IPS-NIHi11 (cell line): ENCODE measurements at regions not wholly inside any gene's neighbourhood (a gene's known extent, or its start where the extent isn't known, plus 50 kb on each side); places are given as distances from the start of the nearest gene placed in this dataset.
"Not testable (repeated sequence)": the region's sequence is repeated elsewhere in the genome, so short reads cannot be mapped to it uniquely, and the experiment has no call there.

Experiments used
- DNase-seq: peaks from one replicate; pipeline ENCODE4 v3.0.0; 2012; ENCODE audit warnings: mixed read lengths, low spot score

GRCh38 chr6:6724539-6725467 lies 136.3 kb downstream of the LY86 start:
- DNase-seq = peak; percentile 76

DNA sequence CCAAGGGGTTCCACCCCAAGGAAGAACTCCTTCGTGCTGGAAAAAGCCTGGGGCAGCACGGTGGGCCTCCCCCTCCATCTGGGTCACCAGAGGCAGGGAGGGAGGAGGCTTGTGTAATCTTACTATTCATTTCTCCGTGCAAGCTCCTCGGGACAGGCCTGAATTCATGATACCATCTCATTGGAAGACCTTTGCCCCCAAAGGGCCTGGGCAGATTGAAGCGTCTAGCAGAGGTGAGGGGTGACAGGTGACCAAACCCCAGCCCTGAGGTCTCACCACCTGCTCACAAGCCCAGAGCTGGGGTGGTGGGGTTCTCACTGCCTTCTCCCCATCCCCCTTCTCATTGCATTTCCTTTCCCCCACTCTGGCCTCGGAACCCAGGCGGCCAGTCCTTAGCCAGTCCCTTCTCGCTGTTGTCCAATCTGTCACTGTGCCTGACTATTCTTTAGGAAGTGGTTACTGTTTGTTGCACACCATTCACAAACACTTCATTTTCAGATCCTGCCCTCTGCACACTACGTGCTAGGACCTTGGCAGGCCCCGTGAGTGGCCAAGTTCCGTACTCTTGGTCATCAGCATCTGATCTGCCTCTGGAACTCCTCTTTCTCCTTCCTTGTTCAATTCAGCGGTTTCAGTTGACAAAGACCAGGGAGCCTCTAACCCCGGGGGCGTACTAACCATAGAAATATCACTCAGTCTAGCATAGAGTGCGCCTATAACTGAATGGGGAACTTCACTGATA lies 137.1 kb downstream of the LY86 start:
- no peak for DNase-seq

DNA sequence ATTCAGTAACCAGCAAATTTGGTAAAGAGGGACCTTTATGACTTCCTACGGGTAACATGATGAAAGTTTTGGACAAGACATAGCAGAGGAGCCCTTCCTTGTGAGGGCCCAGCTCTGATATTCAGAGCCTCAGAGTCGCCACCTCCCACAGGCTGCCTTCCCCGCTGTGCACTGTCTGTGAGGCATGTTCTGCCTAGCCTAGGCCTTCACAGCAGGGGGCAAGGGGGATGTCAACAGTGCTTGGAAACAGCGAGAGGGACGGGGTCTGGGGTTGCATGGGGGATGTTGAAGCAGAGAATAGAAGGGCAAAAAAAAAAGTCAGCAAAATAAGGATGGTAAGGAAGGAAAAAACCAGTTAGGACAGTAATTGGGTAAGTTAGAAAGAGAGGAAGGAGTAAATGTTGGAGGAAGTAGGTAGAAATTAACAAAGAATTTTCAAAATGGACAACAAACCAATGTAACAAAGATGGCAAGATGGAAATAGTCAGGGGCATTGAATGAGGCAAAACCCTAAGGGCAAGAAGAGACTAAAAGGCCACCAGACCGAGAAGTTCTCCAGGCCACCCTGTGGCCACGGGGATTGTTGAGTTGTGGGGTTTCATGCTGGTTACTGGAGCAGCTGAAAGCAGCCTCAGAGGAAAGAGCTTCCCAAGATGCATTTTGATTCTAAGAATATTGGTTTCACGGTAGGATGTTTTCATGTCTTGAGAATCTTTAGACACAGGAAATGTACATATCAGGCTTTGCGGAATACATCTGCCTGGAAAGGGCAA lies 139.8 kb downstream of the LY86 start:
- no peak for DNase-seq

DNA sequence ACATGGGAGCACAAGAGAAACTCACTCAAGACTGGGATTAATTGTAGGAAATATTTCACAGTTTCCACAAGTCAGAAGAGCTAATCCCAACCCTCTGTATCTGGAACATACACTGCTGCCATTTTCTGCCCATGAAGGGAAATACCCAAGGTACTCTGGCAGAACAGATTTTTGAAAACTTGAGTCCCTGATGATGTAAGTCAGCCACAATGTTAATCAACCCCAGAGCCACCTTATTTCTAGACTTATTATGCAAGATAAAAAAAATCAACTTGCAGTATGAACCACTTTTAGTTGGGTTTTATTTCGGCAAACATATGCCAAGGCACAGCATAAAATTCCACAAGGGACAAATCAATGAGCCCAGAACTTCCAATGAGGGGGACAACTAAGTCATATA lies 141.5 kb downstream of the LY86 start:
- no peak for DNase-seq

DNA sequence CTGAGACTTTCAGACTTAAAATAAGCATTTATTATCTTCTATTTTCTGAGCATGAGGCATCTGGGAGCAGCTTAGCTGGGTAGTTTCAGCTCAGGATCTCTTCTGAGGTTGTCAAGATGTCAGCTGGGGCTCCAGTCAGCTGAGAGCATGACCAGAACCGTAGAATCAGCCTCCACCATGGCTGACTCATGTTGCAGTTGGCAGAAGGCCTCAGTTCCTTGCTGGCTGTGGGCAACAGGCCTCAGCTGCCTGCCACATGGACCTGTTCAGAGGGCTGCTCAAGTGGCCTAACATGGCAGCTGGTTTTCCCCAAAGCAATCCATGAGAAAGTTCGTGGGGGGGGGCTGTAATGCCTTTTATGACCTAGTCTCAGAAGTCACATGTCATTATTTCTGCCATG lies 142.3 kb downstream of the LY86 start:
- no peak for DNase-seq

DNA sequence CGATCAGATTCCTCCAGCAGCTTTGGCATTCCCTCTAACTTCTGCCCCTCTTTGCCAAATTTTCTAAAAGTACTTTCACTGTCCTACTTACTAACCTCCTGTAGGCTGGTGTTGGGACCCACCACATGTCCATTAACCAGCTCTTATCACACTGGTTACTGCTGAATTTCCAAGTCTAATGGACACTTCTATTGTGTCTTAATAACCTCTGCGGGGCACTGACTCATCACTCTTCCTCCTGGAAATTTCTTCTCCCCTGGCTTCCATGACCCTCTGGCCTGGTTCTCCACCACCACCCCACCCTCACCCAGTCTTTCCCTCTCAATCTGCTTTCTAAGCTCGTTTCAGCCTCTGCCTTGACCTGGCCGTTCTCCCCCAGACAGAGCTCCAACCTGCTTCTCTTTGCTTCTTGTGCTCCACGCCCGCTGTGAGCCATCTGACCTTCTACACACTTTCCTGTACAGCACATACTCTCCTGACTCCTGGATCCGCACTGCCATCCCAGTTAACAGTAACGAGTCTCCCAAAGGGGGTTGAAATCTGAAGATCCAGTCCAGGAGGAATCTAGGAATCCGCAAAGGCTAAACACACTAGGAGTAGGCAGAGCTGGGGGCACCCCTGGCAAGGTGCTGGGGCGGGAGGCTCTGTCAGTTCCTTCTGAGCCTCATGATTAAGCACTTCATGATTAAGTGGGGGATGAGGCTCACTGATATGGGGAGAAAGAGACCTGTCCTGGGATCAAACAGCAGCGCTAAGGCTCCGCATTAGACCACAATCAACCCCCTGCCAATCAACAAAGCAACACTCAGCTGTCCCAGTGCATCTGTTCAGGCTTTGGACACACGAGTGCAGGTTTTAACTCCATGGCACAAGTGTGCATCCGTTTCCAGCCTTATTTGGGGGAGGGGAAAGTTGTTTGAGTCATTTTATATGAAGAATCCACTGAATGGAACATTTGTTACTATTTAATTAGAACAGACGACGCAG lies 146.3 kb downstream of the LY86 start:
- DNase-seq = no peak

GRCh38 chr6:6736791-6737654 lies 148.5 kb downstream of the LY86 start:
- DNase-seq = peak; percentile 85

GRCh38 chr6:6737671-6738070 lies 149.2 kb downstream of the LY86 start:
- DNase-seq = no peak

DNA sequence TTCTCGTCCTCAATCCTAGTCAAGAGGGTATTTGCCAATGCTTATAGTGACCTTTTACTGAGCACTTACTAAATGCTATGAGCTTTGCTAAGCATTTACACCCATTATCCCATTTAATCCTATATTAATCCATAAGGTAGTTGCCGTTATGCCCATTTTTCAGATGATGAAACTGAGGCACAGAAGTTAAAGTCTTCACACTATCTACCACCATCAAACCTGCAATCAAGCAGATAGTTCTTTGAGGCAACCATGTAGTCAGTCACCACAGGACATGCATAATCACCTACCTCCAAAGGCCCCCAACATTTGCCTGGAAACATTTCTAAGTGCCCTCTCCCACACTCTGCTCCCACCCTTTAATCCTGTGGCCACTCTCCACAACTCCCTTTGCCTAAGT lies 149.6 kb downstream of the LY86 start:
- DNase-seq = no peak

GRCh38 chr6:6738922-6739716 lies 150.6 kb downstream of the LY86 start:
- no peak for DNase-seq

DNA sequence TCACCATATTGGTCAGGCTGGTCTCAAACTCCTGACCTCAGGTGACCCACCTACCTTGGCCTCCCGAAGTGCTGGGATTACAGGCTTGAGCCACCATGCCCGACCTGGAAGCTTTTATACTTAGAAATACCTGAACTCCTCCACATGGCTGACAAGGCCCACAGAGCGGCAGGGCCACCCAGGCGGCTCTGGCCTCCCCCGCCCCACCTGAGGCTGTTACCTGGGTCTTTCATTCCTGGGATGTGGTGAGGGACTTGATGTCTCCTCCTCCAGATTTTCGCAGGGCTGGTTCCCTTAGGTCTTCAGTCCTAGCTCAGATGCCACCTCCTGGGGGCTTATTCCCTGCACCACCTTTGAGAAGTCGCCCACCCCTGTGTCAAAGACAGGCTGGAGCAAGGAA lies 152.1 kb downstream of the LY86 start:
- no peak for DNase-seq

GRCh38 chr6:6741264-6741663 lies 152.7 kb downstream of the LY86 start:
- DNase-seq = no peak

DNA sequence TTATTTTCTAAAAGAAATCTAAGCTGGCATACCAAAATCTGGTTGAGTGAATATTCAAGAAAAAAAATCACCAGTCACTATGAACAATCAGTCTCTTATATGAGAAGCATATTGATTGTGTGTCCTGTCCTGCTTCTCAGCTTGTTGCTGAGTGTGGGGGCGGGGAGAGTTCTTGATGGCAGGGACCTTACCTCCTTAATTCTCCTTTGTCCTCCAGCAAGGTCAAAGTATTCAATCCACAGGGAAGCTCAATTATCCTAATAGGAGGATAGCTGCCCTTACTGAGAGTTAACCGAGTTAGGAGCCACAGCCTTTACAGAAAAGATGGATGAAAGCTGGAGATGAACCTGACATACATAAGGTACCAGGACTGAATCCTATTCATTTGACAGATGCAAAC lies 154.0 kb downstream of the LY86 start:
- no peak for DNase-seq

GRCh38 chr6:6744551-6744950 lies 156.0 kb downstream of the LY86 start:
- no peak for DNase-seq

GRCh38 chr6:6745637-6746332 lies 157.3 kb downstream of the LY86 start:
- DNase-seq = not testable (repeated sequence)

GRCh38 chr6:6746333-6746969 lies 157.9 kb downstream of the LY86 start:
- DNase-seq = no peak

DNA sequence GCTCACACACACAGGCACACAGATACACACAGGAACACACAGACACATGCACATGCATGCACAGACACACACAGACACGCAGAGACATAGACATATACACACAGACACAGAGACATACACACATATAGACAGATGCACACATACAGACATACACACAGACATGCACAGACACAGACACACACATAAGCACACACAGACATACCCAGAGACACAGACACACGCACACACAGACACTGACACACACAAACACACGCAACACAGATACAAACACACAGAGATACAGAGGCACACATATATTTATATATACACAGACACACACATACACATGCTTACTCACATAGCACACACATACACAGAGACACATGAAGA lies 158.4 kb downstream of the LY86 start:
- DNase-seq = no peak

DNA sequence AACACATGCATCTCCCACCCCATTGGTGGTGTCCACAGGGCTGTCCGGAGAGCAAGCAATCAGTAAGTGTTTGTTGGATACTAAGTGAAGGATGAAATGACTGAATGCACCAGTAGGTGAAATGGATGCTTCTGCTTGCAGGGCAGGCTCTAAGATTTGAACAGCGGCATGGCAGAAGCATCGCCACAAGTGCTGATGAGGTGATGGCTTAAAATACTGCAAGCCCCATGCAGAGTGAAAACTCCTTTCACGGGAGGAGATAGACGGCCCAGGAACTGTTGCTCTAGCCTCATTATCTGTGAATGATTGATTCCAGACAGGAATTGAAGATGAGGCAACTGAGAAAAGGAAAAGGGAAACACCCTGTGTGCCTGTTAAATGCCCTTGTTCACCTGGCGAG lies 158.9 kb downstream of the LY86 start:
- no peak for DNase-seq
